NCI-H774 (cell line): ENCODE measurements at regions not wholly inside any gene's neighbourhood (a gene's known extent, or its start where the extent isn't known, plus 50 kb on each side); places are given as distances from the start of the nearest gene placed in this dataset.
"Not testable (repeated sequence)": the region's sequence is repeated elsewhere in the genome, so short reads cannot be mapped to it uniquely, and the experiment has no call there.

Experiments
- DNase-seq: peaks from one replicate; lab custom pipeline; 2025; lab: John Stamatoyannopoulos, UW

DNA sequence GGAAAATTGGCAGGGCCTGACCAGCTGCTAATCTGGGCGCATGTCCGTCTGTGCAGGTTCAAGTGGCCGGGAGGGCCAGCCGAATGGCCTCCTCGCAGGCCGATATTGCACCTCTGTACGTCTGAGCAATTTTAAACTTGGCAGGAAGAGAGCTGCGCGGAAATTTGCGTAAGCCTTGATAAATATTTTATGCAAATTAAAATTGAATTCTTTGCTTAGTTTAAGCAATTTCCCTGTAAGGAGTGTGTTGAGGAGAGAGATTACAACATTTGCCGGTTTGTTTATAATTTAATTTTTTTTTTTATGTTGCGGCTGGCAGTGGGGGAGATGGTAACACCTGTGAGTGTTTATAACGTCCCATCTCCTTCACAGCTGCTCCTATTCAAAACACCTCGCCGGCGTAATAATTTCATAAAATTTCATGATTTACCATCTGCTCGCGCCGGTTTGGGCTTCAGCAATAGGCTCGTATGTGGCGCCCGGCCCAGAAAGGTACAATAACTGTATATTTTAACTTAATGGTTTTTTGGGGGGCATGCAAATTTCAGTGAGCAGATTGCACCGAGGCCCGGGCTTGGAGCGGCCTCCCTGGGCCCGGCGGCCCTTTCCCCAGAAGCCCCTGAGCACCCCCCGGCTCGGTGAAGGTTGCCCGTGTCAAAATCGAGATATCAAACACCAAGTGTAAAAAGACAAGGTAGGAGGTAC, 269.4 kb upstream of the MVB12B start:
- no peak for DNase-seq

DNA sequence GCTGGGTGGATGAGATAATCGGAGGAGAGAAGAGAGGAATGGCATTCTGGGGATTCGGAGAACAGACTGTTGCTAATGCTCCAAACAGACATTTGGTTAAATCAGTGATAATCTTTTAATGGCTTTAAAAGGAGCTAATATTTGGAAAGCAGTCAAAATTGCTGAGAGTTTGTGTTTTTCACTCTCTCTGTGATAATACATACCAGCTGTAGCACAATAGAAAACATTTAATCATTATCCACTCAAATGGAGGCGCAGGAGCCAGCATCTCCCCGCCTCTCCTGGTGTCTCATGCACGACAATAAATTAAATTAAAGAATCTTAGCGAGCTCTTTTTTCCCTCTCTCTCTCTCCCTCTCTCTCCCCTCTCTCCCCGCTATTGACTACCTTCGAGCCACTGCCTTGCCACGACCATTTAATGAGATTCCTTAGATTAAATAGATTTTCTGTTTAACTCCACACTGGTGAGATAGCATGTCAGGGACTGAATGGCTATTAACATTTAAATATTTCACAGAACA, 268.6 kb upstream of the MVB12B start:
- no peak for DNase-seq

DNA sequence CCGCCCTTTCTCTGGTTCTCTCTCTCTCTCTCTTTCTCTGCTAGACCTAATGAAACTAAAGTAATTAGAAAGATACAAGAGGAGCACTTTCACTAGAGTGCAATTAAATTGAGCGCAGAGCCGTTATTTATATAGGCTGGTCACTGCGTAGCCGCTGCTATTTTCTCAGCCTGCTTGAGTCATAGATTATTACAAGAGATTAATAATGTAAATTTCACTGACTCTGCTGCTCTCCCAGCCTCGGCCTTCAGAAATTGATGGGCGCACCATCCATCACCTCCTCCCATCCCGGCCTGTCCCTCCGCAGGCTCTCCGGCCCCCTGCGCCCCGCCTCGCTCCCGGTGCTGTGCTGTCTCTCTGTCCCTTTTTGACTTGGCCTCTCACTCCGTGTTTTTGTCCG, 268.0 kb upstream of the MVB12B start:
- DNase-seq, result no peak

DNA sequence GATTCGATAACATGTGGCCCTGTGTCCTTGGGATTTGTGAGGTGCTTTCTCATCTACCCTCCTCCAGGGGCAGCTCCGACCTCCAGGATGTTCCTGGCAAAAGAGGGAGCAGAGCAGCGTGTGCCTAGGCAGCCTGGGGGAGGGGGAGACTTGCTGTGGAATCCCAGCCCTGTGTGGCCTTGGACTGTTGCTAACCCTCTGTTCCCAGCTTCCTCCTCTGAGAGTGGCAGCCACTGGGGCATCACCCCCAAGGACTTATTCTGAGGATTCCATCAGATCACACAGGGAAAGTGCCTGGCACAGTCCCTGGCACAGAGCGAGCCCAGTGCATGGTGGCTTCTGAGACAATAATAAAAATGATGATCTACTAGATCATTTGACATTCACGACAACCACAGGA, 265.1 kb upstream of the MVB12B start:
- DNase-seq, result no peak

DNA sequence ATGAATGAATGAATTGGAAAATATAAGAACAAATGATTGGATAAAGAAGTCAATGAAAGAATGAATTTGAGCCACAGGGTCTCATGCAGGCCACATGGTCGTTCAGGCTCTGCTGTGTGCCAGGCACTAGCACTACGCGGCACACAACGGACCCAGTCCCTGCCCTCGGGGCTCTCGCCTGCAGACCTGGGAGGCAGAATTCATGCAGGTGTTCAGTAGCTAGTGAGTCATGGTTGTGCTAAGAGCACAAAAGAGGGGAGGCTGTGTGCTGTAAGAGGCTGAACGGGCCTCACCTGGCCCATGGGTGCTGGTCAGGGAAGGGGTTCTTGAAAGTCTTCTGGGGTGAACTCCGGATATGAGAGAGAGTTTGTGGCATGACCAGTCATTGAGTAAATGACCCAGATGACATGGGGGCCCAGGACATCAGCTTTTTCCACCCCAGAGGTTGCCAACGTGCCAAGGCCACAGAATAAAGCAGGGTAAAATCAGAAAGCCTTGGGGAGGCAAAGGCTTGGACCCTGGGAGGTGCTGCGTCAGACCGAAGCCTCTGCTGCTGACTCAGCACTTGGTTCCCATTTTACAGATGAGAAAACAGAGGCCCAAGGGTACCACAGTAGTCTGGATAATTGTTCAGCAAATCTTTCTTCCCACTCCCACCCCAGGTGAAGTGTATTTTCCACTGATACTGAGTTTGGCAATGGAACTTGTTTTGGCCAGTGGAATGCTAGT, 264.3 kb upstream of the MVB12B start:
- DNase-seq, result no peak

DNA sequence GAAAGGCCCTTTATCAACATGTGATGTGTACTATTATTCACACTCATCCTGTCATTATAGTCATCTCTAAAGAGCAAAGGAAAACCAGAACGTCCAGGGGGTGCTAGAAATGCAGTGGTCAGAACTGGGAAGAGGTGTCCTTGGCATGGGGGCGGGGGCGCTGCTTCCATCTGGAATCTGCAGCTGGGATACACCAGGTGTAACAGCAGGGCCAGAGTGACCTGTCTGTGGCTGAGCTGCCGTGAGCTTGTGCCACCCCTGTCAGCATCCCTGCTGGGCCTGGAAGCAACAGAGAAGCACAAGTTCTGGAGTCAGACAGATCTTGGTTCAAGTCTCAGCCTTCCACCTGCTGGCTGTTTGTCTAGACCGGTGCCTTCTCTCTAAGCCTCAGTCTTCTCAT, 263.3 kb upstream of the MVB12B start:
- DNase-seq, result no peak

DNA sequence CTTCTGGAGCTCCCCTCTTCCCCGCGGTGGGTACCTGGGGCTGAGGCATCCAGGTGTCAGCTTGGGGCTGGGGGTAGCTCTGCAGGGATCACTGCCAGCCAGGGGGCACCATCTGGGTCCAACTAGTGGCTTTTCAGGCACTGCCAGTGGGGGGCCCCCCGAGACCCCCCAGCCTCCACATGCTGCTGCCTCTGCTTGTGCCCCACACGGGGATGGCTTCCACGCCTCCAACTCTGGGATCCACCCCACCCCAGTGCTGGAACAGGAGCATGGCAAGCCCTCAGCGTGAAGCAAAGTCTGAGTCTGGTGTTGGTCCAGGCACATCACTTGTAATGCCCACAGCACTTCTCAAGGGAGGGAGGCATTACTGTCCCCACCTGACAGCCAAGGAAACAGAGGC, 260.5 kb upstream of the MVB12B start:
- no peak for DNase-seq

DNA sequence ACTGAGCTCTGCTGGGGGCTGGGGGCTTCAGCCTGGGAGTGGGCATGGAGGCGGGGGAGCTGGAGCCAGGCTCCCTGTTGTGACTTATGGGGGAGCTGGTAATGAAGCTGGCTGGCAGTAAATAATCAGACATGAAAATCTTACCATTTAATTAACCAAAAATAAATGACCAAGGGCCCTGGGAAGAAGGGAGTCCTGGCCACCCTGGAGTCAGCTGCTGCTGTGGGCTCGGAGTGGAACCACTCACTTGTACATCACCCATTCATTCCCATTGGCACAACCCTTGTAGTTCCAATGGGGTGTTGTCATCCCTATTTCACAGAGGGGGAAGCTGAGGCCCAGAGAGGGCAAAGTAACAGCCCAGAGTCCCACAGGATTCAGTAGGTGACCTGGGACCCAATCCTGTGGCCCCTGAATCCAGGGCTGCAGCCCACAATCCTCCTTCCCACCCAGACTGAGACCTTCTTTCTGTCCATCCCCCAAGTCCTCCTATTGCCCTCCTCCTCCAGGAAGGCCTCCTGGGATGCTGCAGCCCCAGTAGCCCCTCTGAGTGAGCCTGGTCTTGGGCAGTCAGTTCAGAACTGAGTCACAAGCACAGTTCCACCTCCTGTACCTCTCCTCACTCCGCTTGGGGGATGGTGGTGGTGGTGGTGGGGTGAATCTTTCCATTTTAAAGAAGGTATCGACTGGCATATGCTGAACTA, 259.4 kb upstream of the MVB12B start:
- DNase-seq, result no peak

DNA sequence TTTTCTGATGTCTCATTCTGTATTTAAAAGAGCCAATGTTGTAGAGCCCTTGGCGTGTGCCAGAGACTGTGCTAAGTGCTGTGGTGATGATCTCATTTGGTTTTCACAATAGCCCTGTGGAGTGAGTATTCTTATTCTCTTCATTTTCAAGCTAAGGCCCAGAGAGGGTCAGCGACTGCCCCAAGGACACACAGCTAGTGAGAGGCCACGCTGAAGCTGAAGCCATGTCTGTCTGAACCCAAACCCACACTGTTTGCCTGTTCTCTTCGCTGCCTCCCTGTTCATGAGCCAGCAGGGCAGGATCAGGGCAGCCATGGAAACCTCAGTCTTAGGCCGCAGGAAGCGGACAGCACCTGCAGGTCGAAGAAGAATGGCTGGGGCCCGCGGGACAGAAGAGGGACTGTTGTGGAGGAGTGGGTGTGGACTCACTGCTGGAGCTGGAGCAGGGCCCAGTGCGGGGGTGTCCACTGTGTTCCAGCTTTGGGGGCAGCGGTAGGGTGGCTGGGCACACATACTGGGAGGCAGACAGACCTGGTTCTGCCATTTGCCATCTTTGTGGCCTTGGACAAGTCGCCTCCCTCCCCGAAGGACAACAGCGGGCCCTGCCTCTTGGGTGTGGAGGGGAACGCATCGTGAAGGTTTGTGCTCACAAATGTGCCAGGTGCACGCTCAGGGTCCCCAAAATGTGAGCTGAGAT, 257.9 kb upstream of the MVB12B start:
- no peak for DNase-seq

DNA sequence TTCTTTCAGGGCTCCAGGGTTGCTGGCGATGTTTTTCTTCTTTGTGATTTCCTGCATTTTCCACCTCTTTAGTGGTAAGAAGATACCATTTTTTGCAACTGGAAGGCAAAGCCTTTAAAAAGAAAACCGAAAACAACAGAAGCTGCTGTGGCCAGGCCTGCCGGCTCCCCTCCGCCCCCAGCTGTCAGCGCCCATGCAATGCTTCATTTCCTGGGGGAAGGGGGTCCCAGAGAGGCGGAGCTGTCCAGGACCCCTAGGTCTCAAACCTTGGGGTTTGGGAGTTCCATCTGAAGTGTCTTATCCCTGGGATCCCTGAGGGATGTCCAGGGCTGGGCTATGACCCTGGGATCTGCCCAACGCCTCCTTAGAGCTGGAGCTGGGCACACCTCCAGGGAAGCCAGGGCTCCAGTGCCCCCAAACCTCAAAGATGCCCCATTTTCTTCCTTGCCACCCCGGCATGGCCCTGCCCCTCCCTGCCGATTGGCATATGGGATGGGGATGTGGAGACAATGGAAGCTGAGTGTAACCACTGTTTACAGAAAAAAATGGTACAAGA, 257.2 kb upstream of the MVB12B start:
- DNase-seq, result no peak

DNA sequence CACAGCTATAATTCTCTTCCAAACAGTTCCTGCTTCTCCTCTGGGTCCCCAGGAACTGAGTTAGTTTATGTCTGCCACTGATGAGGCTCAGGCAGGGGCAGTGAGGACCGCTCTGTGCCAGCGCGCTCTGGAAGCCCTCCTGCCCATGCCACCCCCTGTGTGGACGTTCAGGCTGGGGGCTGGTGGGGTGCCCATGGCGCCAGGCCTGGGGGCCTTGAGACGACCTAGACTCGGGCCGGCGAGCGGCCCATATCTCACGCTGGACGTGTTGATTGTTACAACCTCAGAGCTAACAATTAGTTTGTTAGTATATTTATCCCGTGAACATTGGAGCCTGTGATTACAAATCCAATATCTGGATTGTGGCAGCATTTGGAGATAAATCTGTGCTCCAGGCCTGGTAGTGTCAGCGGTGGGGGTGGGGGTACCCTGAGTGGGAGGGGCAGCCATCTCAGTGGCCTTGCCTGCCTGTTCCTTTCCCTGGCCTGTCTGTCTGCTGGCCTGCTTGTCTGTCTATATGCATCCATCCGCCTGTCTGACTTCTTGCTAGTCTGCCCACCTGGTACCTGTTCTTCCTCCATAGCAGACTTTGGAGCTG, 256.5 kb upstream of the MVB12B start:
- no peak for DNase-seq

DNA sequence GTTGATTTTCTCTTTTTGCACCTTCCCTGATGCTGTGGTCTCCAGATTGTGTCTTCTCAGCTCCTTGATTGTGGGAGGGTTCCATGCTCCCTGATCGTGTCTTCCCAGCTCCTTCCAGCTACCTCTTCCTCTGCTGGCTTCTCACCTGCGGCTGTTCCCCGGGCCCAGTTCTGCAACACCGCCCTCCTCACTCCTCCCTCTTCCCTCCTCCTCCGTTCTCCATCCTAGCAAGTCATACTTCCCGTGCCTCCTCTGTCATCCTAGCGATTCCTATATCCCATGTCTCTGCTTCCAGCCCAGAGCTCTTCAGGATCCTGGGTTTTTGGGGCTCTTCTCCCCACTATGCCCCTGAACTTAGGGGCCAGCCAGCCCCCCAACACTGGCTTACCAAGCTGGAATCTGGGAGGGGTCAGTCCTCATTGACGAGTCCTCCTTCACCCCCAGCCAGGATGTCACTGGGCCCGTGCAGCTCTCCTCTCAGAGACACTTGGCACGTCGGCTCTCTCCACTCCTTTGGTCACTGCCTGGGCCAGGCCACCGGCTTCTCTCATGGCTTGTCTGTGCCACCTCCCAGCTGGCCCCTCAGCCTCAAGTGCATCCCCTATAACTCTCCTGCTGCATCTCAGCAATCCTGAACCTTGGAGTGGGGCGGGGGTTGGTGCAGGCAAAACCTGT, 255.4 kb upstream of the MVB12B start:
- DNase-seq, result no peak

DNA sequence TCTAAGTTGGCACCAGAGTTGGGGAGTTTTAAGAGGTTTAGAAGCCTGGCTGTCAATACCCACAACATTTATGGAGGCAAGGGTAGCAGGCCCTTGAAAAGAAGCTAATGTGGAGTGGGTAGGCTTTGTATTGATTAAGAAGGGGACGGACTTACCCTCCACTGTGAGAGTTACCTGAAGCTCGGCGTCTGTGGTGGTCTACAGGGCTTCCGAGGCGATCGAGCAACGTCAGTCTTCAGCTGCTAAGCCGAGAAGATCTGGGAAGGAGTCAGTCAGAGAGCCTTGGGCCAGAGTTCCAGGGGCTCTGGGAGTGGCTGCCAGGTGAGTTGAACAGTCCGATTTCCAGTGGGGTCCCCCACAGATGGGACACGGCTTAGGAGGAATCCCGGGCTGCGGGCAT, 249.0 kb upstream of the MVB12B start:
- DNase-seq, result not testable (repeated sequence)

DNA sequence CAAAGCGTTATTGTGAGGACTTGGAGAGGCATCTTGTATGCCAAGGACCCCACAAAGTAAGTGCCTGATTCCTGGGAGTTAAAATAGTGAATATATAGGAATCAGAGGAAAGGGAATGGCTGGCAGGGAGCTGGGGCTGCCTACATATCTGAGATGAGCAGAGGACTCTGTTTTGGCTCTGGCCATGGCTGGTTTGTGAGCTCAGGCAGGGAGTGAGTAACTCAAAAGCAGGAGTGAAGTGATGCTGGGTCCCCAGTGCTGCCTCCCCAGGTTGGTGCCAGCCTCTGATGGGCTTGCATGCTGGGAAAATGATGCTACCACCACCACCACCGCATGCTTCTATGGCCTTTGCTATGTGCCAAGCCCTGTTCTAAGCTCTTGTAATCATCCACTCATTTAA, 246.0 kb upstream of the MVB12B start:
- DNase-seq, result no peak

DNA sequence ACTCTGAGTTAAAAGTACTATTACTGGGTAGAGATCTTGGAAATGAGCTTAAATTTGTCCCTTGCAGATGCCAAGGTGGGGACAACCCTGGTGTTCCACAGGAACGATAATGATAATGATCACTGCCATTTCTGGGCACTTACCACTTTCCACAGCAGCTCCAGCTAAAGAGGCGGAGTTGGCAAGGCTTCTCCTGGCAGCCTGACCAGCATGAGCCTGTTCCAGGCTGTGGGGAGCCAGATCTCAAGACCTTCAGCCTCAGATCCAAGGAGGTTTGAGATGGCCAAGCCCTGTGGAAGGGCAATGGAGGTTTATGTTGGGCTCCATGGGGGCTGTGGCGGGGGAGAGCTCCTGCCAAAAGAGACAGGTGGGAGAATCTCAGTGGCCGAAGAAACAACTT, 244.9 kb upstream of the MVB12B start:
- no peak for DNase-seq

DNA sequence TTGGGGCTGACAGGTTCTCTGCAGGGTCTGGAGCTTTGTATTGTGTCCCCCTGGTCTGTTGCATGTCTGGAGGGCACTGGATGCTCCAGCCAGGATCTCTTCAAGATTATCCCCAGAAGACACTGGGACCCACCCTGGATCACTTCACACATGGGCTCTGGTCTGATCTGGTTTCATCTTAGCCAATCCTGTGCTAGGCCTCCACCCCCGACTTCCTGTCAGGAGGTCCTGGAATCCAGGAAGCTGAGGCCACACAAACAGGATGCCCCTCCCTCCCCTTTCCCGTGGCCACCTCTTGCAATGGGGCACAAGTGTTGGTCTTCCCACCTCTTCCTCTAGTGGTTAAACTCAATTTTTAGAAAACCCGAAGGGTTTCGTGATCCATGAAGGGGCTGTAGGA, 242.6 kb upstream of the MVB12B start:
- no peak for DNase-seq

DNA sequence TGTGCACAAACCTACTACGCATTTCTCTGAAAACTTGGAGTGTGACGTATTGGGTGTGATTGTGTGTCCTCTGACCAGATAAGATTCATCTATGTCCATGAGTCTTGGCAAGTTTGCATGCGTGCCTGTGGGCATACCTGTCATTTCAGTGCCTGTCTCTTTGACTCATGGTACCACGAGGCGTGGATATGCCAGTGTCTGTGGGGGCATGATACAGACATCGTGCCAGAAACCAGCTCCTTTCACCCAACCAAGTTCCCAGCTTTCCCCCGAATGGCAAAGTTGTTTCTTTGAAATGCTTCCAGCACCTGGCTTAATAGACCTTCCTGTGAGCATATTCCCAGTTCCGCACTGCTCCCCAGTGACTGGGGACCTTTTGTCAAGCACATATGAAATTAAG, 241.9 kb upstream of the MVB12B start:
- no peak for DNase-seq

DNA sequence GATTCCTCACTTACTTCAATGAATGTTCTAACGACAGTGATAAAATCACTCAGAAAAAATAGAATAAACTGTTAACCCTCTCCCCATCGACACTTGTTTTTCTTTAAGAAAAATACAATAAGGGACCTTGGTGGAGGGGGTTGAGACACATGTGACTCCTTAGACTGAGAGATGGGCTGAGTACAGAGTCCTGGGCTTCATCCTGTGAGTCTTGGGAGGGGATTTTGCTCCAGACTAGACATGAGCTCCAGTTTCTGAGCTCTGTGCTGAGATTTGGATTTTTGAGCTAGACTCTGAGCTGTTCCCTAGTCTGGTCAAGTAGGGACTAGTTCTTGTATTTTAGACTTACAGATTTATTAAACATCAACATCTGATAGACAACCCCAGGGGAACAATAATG, 241.5 kb upstream of the MVB12B start:
- DNase-seq, result no peak

DNA sequence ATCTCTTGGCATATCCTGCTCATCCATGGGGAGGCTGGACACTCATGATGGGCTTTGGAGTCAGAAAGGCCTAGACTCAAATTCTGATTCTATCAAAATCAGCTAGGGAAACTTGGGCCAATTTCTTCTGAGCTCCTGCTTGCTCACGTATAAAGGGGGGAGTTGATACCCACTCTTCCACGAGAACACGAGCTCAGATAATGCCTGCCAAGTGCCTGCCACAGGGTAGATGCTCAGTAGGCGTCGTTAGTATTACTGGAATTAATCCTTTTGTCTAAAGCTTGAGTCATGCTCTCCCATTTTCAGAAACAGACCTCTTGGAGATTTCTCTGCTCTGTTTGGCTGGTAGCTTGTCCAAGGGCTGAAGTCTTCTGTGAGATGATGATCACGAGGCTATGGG, 238.3 kb upstream of the MVB12B start:
- DNase-seq, result no peak

DNA sequence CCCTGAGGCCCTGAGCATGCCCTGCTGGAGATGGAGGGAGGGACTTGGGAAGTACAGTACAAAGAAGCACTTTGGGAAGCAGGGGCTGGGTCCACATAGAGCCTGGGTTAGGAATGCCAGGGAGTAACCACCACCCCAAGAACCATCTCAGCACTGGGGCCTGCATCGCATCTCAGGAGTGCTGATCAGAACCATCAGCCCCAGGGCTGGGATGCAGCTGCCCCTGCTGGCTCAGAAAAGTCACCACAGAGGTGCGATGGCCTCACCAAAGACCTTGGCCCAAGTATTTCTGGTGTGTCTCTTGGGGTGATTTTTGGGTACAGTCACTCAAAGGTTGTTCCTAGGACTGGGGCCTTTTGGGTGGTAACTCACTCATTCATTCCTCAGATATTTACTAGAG, 236.8 kb upstream of the MVB12B start:
- DNase-seq, result no peak

DNA sequence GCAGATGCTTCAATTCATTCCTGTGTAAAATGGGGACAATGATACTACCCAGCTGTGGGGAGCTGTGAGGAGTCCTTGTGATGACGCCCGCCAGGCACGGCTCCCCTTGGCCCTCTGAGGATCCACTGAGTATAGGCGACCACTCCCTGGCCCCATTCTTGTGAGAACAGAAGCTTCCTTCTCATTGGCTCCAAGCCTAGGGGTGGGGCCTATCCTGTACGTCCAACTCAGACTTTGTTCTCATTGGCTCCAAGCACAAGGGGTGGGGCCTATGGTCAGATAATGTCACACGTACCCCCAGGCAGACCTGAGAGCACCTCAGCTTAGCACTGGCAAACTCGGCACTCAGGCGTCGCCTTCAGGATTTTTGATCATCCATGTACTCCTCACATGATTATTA, 232.9 kb upstream of the MVB12B start:
- no peak for DNase-seq
